ENCODE measurements at regions not wholly inside any gene's neighbourhood (a gene's known extent, or its start where the extent isn't known, plus 50 kb on each side); places are given as distances from the start of the nearest gene placed in this dataset.

DNA sequence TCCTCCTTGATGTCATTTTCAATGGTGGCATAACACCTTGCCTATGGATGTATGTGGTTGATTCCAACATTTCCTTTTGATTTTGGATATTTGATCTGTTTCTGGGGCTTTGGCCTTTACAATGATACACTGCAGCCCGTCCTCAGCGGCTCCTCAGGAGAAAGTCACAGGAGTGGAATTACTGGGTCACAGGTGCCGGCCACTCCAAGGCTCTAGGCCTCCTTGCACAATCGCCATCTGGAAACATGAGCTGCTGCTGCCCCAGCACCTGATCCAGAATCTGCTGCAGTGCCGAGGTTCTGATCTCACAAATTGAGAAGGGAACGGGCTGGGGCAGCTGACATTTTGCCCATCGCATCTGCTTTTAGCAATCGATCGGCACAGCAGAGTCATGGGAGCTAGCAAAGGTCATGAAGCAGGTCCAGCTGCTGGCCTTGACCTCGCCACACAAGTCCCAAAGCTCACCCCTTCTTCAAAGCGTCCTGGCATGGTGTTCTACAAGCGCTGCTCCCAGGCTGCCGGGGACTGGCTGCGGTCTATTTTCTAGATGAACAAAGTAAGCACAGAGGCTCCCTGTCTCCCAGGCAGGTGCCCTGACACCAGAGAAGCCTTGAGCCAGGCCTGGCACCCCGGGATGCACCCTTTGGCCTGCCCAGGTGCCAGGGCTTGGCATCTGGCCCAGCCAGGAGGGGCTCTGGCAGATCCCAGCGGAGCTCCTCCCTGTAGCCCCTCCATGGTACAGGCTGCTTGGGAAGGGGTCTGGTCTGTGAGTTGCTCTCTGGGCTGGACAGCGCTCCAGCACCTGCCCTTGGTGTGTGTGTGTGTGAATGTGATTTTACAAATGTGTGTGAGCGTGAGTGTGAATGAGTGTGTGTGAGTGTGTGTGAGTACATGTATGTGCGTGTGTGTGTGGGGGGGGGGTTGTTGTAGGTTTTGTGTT lies 201.8 kb downstream of the GLRX3 start:
- TF ChIP-seq EZH2 (IDR thresholded peaks at IDR 0.05; ENCODE audit: borderline replicate concordance, low read length), result no peak
- TF ChIP-seq, protein P1, sequence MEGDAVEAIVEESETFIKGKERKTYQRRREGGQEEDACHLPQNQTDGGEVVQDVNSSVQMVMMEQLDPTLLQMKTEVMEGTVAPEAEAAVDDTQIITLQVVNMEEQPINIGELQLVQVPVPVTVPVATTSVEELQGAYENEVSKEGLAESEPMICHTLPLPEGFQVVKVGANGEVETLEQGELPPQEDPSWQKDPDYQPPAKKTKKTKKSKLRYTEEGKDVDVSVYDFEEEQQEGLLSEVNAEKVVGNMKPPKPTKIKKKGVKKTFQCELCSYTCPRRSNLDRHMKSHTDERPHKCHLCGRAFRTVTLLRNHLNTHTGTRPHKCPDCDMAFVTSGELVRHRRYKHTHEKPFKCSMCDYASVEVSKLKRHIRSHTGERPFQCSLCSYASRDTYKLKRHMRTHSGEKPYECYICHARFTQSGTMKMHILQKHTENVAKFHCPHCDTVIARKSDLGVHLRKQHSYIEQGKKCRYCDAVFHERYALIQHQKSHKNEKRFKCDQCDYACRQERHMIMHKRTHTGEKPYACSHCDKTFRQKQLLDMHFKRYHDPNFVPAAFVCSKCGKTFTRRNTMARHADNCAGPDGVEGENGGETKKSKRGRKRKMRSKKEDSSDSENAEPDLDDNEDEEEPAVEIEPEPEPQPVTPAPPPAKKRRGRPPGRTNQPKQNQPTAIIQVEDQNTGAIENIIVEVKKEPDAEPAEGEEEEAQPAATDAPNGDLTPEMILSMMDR (conservative IDR thresholded peaks at IDR 0.05 in 1 of 2, IDR thresholded peaks at IDR 0.05 in 1 of 2; ENCODE audit: extremely low read depth in 1 of 2, insufficient read depth in 1 of 2, low read depth in 1 of 2, low read length in 2 of 2), result no peak
